Right renal pelvis (tissue), 4 donors: ENCODE measurements at regions not wholly inside any gene's neighbourhood (a gene's known extent, or its start where the extent isn't known, plus 50 kb on each side); places are given as distances from the start of the nearest gene placed in this dataset.
"Not testable (repeated sequence)": the region's sequence is repeated elsewhere in the genome, so short reads cannot be mapped to it uniquely, and the experiment has no call there.

ENCODE experiments used
- DNase-seq, 4 donors: peaks; one replicate each; pipeline ENCODE4 v3.0.0-alpha.2; 2013; ENCODE audit warnings: low read depth in 4 of 4, low spot score in 3 of 4, missing footprints in 1 of 4

- DNase-seq: no peak
These were observed 250.4 kb downstream of the GATA3 start for GRCh38 chr10:8304861-8305260.

DNA sequence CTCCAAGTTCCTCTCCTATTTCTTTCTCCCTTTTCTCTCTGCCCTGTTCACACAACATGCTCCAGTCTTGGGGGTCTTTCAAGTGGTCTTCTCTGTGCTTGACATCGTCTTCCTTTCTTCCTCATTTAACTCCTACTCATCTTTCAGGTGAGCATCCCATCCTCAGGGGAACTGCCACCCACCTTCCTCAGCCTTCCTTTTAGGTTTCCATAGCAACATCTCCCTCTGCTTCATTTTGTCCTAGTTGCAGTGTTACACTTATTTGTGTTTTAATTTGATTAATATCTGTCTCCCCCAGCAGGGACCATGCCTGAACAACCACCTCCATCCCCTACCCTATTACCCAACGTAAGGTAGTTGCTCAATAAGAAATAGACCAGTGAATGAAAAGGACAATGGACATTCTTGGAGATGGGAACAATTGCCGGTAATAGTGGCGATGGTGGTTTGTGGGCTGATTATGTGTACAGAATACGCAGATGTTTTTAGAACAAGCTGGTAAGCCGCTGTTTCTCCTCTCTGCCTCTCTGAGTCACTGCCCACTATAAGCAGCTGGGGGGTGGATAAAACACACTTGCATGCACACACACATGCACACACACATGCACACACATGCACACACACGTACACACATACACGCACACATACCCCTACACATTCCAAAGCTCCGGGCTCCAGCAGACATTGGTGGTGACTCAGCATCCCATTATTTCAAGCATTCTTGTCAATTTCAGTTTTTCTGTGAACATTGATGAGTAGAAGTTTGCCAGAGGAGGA lies 251.6 kb downstream of the GATA3 start:
- DNase-seq: no peak

DNA sequence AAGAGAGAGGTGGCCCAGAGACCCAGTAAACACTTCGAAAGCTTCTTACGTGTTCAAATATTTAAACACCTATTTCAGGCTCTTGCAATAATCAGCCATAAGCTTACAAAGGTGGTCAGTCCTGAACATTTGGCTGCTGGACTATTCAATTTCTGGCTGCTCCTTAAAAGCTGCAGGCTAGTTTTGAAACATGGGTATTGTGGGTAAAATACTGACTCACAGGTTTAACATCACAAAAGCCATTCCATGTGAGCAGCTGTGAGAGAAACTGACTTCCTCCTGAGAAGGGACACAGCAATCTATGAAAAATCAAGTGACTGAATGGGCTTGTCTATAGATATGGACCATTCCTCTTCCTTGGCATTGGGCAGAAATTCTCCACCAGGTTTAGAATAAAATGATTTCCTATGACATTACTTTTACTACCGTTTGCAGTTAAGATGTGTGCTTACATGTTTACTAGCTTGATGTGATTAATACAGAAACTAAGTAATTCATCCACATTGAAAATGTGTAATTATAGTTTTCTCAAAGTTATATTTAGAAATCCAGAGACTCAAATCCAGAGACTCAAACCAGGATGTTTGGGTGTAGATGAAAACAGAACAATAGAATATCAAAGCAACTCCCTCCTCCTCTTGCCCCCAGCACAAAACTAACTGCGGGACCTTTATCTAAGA lies 252.3 kb downstream of the GATA3 start:
- no peak for DNase-seq

DNA sequence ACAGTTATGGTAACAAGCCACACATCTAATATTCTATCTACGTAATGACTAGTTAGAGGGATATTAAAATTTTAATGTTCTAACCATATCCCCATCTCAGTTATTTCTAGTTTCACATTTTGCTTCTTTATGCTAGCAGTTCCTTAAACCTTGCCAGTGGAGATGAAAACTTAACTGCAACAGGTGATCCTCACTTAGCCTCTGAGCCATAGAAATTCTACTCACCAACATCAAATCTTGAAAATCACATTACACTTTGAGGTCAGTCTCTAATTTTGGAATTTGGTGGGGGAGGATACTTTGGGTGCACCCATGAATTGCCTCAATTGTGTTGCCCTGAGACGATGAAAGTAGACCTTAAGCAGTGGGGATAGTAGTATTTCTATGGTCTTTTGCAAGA lies 256.4 kb downstream of the GATA3 start:
- DNase-seq: no peak

DNA sequence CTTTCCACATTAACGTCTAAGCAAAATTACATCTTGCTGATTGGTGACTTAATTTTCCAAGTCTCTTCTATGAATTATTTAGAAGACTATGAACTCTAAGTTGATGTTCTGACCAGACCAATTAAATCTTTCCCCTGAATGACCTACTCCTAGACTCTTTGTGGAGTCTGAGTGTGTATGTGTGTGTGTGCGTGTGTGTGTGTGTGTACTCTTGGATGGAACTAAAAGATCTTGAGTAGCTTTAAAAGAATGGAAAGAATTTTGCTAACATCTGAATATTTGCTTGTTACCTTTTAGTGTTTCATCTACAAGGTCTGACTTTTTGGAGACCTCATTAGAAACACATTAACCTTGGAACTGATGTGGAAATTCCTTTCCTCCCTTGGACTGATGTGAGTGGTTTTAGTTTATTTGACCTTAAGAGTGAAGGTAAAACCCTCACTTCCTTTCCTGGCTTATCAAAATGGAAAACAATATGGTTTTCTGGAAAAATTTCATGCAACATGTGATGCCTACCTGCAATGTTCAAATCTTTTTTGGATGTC lies 257.1 kb downstream of the GATA3 start:
- no peak for DNase-seq

DNA sequence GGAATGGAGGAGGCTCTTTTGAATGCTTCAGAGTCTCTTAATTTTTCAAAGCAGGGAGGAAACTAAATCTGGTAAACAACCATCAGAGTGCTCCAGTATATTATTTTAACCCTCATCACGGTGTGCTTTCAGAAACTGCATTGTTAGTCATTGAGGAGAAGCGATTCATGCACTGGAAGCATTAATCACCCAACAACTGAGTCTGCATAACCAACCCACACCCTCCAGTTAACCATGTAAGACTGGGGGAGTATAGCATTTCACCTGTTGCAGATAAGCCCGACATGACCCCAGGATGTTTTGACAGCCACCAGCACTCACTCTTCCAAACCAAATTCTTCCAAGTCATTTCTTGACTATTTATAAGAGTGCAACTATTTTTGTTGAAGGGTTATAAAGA lies 257.6 kb downstream of the GATA3 start:
- DNase-seq: no peak

DNA sequence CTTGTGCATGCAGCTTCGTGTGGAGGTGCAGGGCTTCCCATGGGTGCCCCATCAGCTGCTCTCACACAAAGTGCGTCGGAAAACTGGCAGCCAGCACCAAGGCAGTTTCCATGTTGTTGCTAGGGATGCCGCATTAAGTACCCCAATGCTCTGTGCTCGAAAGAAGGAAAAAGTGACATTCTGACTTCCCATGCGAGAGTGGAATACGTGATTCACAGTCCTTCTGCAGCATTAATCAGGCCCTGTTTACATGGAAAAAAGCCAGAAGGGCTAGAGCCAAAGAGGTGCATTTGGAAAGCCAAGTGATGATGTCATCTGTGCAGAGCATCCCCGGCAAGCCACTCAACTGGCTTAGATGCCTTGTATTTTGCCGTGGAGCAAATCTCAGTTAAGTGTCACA lies 258.3 kb downstream of the GATA3 start:
- DNase-seq: no peak

DNA sequence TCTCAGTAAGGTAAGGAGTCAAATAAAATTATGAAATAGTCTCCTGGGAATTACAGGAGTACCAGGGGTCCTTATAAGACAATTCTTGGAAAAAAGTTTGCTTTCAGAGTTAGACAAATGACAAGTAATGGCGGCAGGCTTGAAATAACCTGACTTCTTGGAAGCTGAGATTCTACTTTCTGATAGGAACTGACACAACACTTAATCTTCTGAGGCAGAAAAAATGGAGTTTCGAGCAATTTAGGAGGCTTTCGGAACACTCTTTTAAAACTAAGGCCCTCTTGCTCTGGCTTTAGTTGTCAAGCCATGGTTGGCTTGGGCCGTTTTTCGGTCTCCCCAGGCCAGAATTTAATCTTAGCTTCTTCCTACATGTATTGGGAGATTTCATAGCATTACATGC lies 260.0 kb downstream of the GATA3 start:
- no peak for DNase-seq

DNA sequence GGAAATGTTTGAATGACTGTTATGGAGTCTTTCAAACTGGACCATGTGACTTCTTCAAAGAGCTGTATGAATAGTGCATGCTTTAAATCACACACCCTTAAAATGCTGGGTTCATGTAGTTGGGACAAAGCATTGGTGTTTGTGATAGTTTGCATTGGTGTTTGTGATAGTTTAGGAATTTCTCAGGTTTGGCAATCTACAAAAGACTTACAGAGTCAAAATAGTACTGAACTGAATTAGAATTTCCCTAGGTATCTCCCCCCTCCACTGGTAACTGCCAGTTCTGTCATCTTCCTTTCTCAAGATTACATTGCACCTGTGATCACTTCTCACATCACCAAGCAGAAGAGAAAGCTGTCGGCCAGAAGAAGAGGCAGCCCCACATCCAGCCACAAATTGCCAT lies 261.1 kb downstream of the GATA3 start:
- DNase-seq: no peak

GRCh38 chr10:8316284-8316683 lies 261.8 kb downstream of the GATA3 start:
- no peak for DNase-seq

DNA sequence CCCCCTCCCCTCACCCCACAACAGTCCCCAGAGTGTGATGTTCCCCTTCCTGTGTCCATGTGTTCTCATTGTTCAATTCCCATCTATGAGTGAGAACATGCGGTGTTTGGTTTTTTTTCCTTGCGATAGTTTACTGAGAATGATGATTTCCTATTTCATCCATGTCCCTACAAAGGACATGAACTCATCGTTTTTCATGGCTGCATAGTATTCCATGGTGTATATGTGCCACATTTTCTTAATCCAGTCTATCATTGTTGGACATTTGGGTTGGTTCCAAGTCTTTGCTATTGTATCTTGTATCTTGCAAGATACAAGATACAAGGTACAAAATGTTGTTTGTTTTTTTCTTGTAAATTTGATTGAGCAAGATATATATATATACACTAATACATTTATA lies 263.9 kb downstream of the GATA3 start:
- not testable (repeated sequence) for DNase-seq

DNA sequence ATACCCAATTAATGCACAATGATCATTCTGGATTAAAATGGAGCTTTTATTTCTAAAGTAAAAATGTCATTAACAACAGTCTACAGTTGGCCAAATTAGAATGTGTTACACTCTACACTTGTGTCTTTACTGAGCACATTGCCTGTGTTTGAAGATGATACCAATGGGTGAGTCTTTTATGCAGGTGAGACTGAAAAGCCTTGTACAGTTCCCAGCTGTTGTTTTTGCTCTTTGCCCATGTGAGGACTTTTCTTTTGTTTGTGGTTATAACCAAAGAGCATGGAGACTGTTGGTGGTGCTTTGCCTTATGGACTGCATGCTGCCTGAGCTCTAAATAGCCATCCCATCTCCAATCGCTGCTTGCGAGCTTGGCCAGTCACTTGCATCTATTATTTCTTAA lies 264.5 kb downstream of the GATA3 start:
- DNase-seq: no peak

DNA sequence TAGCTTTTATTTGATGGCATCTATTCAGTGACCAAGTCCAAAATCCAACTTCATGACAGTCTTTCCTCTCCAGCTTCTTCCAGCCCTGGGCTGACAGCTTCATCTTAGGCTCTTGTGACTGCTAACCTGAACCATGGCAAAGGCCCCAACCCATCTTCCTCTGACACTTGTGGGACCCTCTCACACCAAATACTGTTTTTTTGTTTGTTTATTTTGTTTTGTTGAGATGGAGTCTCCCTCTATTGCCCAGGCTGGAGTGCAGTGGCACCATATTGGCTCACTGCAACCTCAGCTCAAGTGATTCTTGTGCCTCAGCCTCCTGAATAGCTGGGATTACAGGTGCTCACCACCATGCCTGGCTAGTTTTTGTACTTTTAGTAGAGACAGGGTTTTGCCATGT lies 265.2 kb downstream of the GATA3 start:
- DNase-seq: no peak

DNA sequence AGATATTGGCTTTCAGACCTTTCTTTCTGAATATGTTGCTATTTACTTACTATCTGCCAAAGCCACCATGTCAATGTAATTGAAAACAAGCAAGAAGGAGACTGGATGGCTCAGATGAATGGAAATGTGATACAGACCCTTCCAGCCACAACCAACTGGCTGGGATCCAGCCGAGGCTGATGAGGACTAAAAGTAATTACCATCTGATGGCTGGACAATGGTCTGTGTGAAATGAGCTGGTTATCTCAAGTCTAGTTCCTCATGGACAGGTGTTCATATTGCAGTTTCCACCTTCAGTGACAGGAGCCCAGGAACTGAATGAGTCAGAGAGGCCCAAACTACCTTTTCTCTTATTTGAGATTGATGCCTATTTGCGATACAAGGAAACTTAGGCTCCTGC lies 267.5 kb downstream of the GATA3 start:
- no peak for DNase-seq

- no peak for DNase-seq
These were observed 269.1 kb downstream of the GATA3 start for GRCh38 chr10:8323428-8324054.

GRCh38 chr10:8325024-8325980 lies 270.8 kb downstream of the GATA3 start:
- DNase-seq: no peak

GRCh38 chr10:8326396-8327139 lies 272.1 kb downstream of the GATA3 start:
- DNase-seq: no peak

- no peak for DNase-seq
These were observed 272.6 kb downstream of the GATA3 start for GRCh38 chr10:8327140-8327423.

GRCh38 chr10:8331387-8331786 lies 276.9 kb downstream of the GATA3 start:
- no peak for DNase-seq
